OCI-LY7 (cell line): ENCODE measurements at regions not wholly inside any gene's neighbourhood (a gene's known extent, or its start where the extent isn't known, plus 50 kb on each side); places are given as distances from the start of the nearest gene placed in this dataset.

Source experiments
- CTCF ChIP-seq: fragments of 200-600 bp; sonication (generic); conservative IDR thresholded peaks from 2 replicates; pipeline ENCODE4 v1.5.1; 2014; ENCODE audit warnings: mild to moderate bottlenecking, antibody characterized with exemption, low read length, moderate library complexity, mixed read lengths
- EZH2phosphoT487 ChIP-seq: fragments of 200-600 bp; sonication (generic); IDR thresholded peaks from 2 replicates; pipeline ENCODE4 v1.6.1; 2018; ENCODE audit warnings: low read depth, borderline replicate concordance, mild to moderate bottlenecking, mixed run types, antibody characterized with exemption, low read length, moderate library complexity, mixed read lengths

- TF ChIP-seq CTCF (no peak), EZH2phosphoT487 (no peak)
Measured at GRCh38 chr13:109533350-109533749, 253.0 kb downstream of the IRS2 start.
